ENCODE measurements at regions not wholly inside any gene's neighbourhood (a gene's known extent, or its start where the extent isn't known, plus 50 kb on each side); places are given as distances from the start of the nearest gene placed in this dataset.

- peak; percentile 28 for DNase-seq
Observed at GRCh38 chr5:74311961-74312360, 328.6 kb downstream of the ENC1 start.

- DNase-seq: no peak
Observed at GRCh38 chr5:74310997-74311930, 329.3 kb downstream of the ENC1 start.

- peak; percentile 50 for DNase-seq
Observed at GRCh38 chr5:74310386-74310785, 330.1 kb downstream of the ENC1 start.

GRCh38 chr5:74309050-74309449, 331.5 kb downstream of the ENC1 start:
- no peak for DNase-seq

- DNase-seq: no peak
Observed at GRCh38 chr5:74306845-74307244, 333.7 kb downstream of the ENC1 start.

GRCh38 chr5:74304536-74304935, 336.0 kb downstream of the ENC1 start:
- DNase-seq: no peak

- no peak for DNase-seq
Observed at GRCh38 chr5:74303578-74303977, 336.9 kb downstream of the ENC1 start.

GRCh38 chr5:74301576-74301975, 339.0 kb downstream of the ENC1 start:
- no peak for DNase-seq

GRCh38 chr5:74300808-74301389, 339.6 kb downstream of the ENC1 start:
- DNase-seq: no peak

- DNase-seq: no peak
Observed at GRCh38 chr5:74299833-74300232, 340.7 kb downstream of the ENC1 start.

- peak; percentile 56 for DNase-seq
Observed at GRCh38 chr5:74296685-74297408, 343.7 kb downstream of the ENC1 start.

- no peak for DNase-seq
Observed at GRCh38 chr5:74295676-74296075, 344.9 kb downstream of the ENC1 start.

- DNase-seq: no peak
Observed at GRCh38 chr5:74295141-74295540, 345.4 kb downstream of the ENC1 start.

- no peak for DNase-seq
Observed at GRCh38 chr5:74294231-74294705, 346.3 kb downstream of the ENC1 start.

- DNase-seq: no peak
Observed at GRCh38 chr5:74293182-74293581, 347.3 kb downstream of the ENC1 start.

- no peak for DNase-seq
Observed at GRCh38 chr5:74290634-74291241, 349.8 kb downstream of the ENC1 start.

- no peak for DNase-seq
Observed at GRCh38 chr5:74289691-74290090, 350.8 kb downstream of the ENC1 start.

GRCh38 chr5:74289238-74289637, 351.3 kb downstream of the ENC1 start:
- DNase-seq: no peak

GRCh38 chr5:74288448-74289108, 351.9 kb downstream of the ENC1 start:
- DNase-seq: peak; percentile 57

- peak; percentile 22 for DNase-seq
Observed at GRCh38 chr5:74288038-74288437, 352.5 kb downstream of the ENC1 start.

- no peak for DNase-seq
Observed at GRCh38 chr5:74286734-74287695, 353.5 kb downstream of the ENC1 start.
